Mesendoderm (in vitro differentiated cells): ENCODE measurements at regions not wholly inside any gene's neighbourhood (a gene's known extent, or its start where the extent isn't known, plus 50 kb on each side); places are given as distances from the start of the nearest gene placed in this dataset.

Experiments used
- DNase-seq: peaks from one replicate; pipeline ENCODE4 v3.0.0; 2013
- H2AK5ac ChIP-seq: 2 replicates; pipeline ENCODE4 v1.6.1; 2013; ENCODE audit warnings: low read length, inconsistent platforms
- H2BK120ac ChIP-seq: 2 replicates; pipeline ENCODE4 v1.6.1; 2013; ENCODE audit warnings: low read depth, mild to moderate bottlenecking, low read length, moderate library complexity, mixed read lengths
- H2BK15ac ChIP-seq: replicated peaks from 2 replicates; pipeline ENCODE4 v1.6.1; 2013; ENCODE audit warnings: low read depth, mild to moderate bottlenecking, moderate library complexity
- H2BK5ac ChIP-seq: 2 replicates; pipeline ENCODE4 v1.6.1; 2013; ENCODE audit warnings: low read length, inconsistent platforms
- H3K18ac ChIP-seq: 2 replicates; pipeline ENCODE4 v1.6.1; 2013; ENCODE audit warnings: mild to moderate bottlenecking, low read length, mixed read lengths
- H3K23ac ChIP-seq: one replicate; pipeline ENCODE4 v1.6.1; 2013; ENCODE audit warnings: low read length
- H3K27ac ChIP-seq: 2 replicates; pipeline ENCODE4 v1.5.1; 2013; ENCODE audit warnings: low read depth, mild to moderate bottlenecking, inconsistent platforms, low read length, moderate library complexity
- H3K27me3 ChIP-seq: 2 replicates; pipeline ENCODE4 v1.6.1; 2013; ENCODE audit warnings: low read length, control low read depth, mild to moderate bottlenecking, inconsistent platforms; ENCODE audit not compliant: insufficient read depth, poor library complexity
- H3K36me3 ChIP-seq: 2 replicates; pipeline ENCODE4 v1.6.1; 2013; ENCODE audit warnings: low read length, inconsistent platforms; ENCODE audit not compliant: control insufficient read depth, insufficient read depth
- H3K4ac ChIP-seq: one replicate; pipeline ENCODE4 v1.6.1; 2013; ENCODE audit warnings: low read depth, mild to moderate bottlenecking, low read length, moderate library complexity
- H3K4me1 ChIP-seq: 2 replicates; pipeline ENCODE4 v1.6.1; 2013; ENCODE audit warnings: low read depth, low read length, inconsistent platforms; ENCODE audit not compliant: control insufficient read depth
- H3K4me2 ChIP-seq: 2 replicates; pipeline ENCODE4 v1.6.1; 2013; ENCODE audit warnings: low read length
- H3K4me3 ChIP-seq: 2 replicates; pipeline ENCODE4 v1.5.1; 2013; ENCODE audit warnings: mild to moderate bottlenecking, low read length
- H3K56ac ChIP-seq: one replicate; pipeline ENCODE4 v1.6.1; 2013; ENCODE audit warnings: low read length
- H3K79me1 ChIP-seq: 2 replicates; pipeline ENCODE4 v1.6.1; 2013; ENCODE audit warnings: low read length, inconsistent platforms
- H3K79me2 ChIP-seq: 2 replicates; pipeline ENCODE4 v1.6.1; 2013; ENCODE audit warnings: mild to moderate bottlenecking, low read length; ENCODE audit not compliant: control insufficient read depth, insufficient read depth
- H3K9ac ChIP-seq: 2 replicates; pipeline ENCODE4 v1.6.1; 2013; ENCODE audit warnings: low read length, inconsistent platforms
- H4K5ac ChIP-seq: one replicate; pipeline ENCODE4 v1.6.1; 2013; ENCODE audit warnings: low read length
- H4K8ac ChIP-seq: one replicate; pipeline ENCODE4 v1.6.1; 2013; ENCODE audit warnings: low read depth, mild to moderate bottlenecking, control low read depth, low read length, moderate library complexity
- WGBS: extraction: QIAGEN DNeasy Blood & Tissue Kit; methylation state at CpG from one replicate; pipeline ENCODE4 v1.1.7; 2013; ENCODE audit warnings: low lambda C conversion rate, missing lambda C conversion rate; ENCODE audit not compliant: insufficient coverage; ENCODE audit errors: extremely low coverage; 5-methylcytosine and 5-hydroxymethylcytosine counted together

- Histone ChIP-seq H3K36me3 (no peaks in the 10 kb centered on the region), H3K79me2 (no peaks in the 10 kb centered on the region), H4K8ac (no peak overlapping the region), H3K27me3 (no peaks in the 10 kb centered on the region), H3K79me1 (no peaks in the 10 kb centered on the region), H3K4me1 (no peaks in the 10 kb centered on the region), H3K23ac (no peak overlapping the region), H3K56ac (no peak overlapping the region), H2BK15ac (no peak overlapping the region), H3K18ac (no peak overlapping the region), H3K4ac (no peak overlapping the region), H3K27ac (no peak overlapping the region), H2AK5ac (no peak overlapping the region), H3K4me2 (no peak overlapping the region), H3K4me3 (no peak overlapping the region), H2BK5ac (no peak overlapping the region), H4K5ac (no peak overlapping the region), H2BK120ac (no peak overlapping the region), H3K9ac (no peak overlapping the region)
- DNase-seq: no peak
- WGBS: no CpG with 5 or more reads among the region's 5 CpGs
Observed at GRCh38 chr2:222806526-222807137, 54.2 kb upstream of the ACSL3 start.

- H2BK5ac ChIP-seq: no peak overlapping the region
- H4K5ac ChIP-seq: no peak overlapping the region
- H3K27ac ChIP-seq: no peak overlapping the region
- no peaks in the 10 kb centered on the region for H3K36me3 ChIP-seq
- H3K23ac ChIP-seq: no peak overlapping the region
- H3K4ac ChIP-seq: no peak overlapping the region
- H3K4me1 ChIP-seq: no peaks in the 10 kb centered on the region
- no peak overlapping the region for H3K56ac ChIP-seq
- no peaks in the 10 kb centered on the region for H3K27me3 ChIP-seq
- H3K18ac ChIP-seq: no peak overlapping the region
- no peak overlapping the region for H3K4me3 ChIP-seq
- DNase-seq: no peak
- H2AK5ac ChIP-seq: no peak overlapping the region
- no peak overlapping the region for H2BK120ac ChIP-seq
- H2BK15ac ChIP-seq: no peak overlapping the region
- H4K8ac ChIP-seq: no peak overlapping the region
- H3K4me2 ChIP-seq: no peak overlapping the region
- H3K79me1 ChIP-seq: no peaks in the 10 kb centered on the region
- no peaks in the 10 kb centered on the region for H3K79me2 ChIP-seq
- no CpG with 5 or more reads among the region's 4 CpGs for WGBS
- H3K9ac ChIP-seq: no peak overlapping the region
Observed at GRCh38 chr2:222807431-222807830, 53.4 kb upstream of the ACSL3 start.

GRCh38 chr2:222809582-222809981, 51.3 kb upstream of the ACSL3 start:
- H3K56ac ChIP-seq: no peak overlapping the region

GRCh38 chr2:222810044-222810443, 50.8 kb upstream of the ACSL3 start:
- H3K18ac ChIP-seq: no peak overlapping the region
- no peak overlapping the region for H2BK120ac ChIP-seq
- H3K4me2 ChIP-seq: no peak overlapping the region
- H3K79me1 ChIP-seq: no peaks in the 10 kb centered on the region
- no peak overlapping the region for H2AK5ac ChIP-seq
- H3K36me3 ChIP-seq: no peaks in the 10 kb centered on the region
- H2BK5ac ChIP-seq: no peak overlapping the region
- no peaks in the 10 kb centered on the region for H3K79me2 ChIP-seq
- H3K4me1 ChIP-seq: no peaks in the 10 kb centered on the region
- H4K5ac ChIP-seq: no peak overlapping the region
- H4K8ac ChIP-seq: no peak overlapping the region
- no peak overlapping the region for H3K27ac ChIP-seq
- no peak for DNase-seq
- H3K4ac ChIP-seq: no peak overlapping the region
- no peak overlapping the region for H3K4me3 ChIP-seq
- no peak overlapping the region for H3K56ac ChIP-seq
- no peak overlapping the region for H3K9ac ChIP-seq
- H3K23ac ChIP-seq: no peak overlapping the region
- no peaks in the 10 kb centered on the region for H3K27me3 ChIP-seq
- WGBS: no CpG with 5 or more reads among the region's 5 CpGs
- H2BK15ac ChIP-seq: no peak overlapping the region

More at GRCh38 chr2:222809582-222809981, 51.3 kb upstream of the ACSL3 start:
- Histone ChIP-seq H3K23ac (no peak overlapping the region), H3K4ac (no peak overlapping the region), H2BK120ac (no peak overlapping the region), H2BK15ac (no peak overlapping the region), H4K8ac (no peak overlapping the region), H3K27me3 (no peaks in the 10 kb centered on the region), H3K27ac (no peak overlapping the region), H3K9ac (no peak overlapping the region), H3K4me3 (no peak overlapping the region), H2AK5ac (no peak overlapping the region), H3K79me1 (no peaks in the 10 kb centered on the region), H3K4me1 (no peaks in the 10 kb centered on the region), H2BK5ac (no peak overlapping the region), H3K18ac (no peak overlapping the region), H3K79me2 (no peaks in the 10 kb centered on the region), H4K5ac (no peak overlapping the region), H3K4me2 (no peak overlapping the region), H3K36me3 (no peaks in the 10 kb centered on the region)
- no CpG with 5 or more reads among the region's 2 CpGs for WGBS
- no peak for DNase-seq
